GM12874 (cell line): ENCODE measurements at regions not wholly inside any gene's neighbourhood (a gene's known extent, or its start where the extent isn't known, plus 50 kb on each side); places are given as distances from the start of the nearest gene placed in this dataset.

Experiments used
- TF ChIP-seq, protein P1 (sequence below): IDR thresholded peaks from 2 replicates; pipeline ENCODE4 v1.5.1; 2011; ENCODE audit warnings: low read depth, mild to moderate bottlenecking, control low read depth, low read length, moderate library complexity; ENCODE audit not compliant: insufficient read depth

DNA sequence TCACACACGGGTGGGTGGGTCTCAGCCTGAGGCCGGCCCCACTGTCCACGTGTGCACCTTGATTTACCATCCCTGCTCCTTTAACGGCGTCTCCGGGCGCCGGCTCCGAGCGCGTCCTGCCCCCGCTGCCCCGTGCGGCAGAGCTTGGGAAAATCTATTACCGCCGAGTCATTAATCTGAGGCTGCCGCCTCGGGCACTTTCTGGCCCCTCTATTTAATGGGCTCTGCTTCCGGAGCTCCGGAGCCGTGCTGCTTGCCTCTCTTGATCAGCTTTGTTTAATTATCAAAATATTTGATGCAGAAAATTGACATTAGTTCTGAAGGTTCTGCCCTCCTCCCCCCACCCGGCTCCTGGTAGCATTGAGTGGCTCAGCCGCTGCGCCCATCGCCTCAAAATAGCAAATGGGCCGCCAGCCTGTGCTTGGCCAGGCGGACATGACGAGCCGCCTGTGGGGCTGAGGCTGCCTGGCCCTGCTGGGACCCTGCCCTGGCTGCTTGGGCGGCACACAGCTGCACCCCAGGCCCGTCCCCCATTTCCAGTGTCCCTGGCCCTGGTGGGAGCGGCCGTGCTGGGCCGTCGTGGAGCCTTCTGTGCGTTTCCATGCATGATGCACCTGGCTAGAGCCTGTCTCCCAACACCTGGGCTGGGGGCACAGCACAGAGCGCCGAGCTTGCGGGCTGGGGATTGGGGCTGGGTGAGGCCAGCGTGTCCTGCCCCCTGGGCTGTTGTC is 81.6 kb upstream of the TTC34 start:
- TF ChIP-seq, protein P1, sequence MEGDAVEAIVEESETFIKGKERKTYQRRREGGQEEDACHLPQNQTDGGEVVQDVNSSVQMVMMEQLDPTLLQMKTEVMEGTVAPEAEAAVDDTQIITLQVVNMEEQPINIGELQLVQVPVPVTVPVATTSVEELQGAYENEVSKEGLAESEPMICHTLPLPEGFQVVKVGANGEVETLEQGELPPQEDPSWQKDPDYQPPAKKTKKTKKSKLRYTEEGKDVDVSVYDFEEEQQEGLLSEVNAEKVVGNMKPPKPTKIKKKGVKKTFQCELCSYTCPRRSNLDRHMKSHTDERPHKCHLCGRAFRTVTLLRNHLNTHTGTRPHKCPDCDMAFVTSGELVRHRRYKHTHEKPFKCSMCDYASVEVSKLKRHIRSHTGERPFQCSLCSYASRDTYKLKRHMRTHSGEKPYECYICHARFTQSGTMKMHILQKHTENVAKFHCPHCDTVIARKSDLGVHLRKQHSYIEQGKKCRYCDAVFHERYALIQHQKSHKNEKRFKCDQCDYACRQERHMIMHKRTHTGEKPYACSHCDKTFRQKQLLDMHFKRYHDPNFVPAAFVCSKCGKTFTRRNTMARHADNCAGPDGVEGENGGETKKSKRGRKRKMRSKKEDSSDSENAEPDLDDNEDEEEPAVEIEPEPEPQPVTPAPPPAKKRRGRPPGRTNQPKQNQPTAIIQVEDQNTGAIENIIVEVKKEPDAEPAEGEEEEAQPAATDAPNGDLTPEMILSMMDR = no peak

DNA sequence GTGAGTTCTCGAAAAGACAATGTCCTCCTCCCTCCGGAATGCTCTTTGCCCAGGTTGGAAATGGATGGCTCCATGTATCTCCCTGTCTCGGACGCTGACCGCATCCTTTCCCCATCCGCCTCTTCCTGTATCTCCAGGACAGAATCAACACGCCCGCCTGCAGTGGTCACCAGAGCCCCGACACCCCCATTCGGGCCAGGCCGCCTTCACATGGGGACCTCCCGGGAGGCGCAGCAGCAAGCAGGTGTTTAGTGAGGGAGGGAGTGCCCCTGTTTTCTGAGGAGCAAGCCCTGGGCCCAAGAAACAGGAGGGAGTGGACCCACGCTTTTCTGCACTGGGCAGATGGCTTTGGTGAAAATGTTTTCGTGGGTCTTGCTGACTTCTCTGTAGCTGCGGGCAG is 83.5 kb upstream of the TTC34 start:
- TF ChIP-seq, protein P1 = no peak

DNA sequence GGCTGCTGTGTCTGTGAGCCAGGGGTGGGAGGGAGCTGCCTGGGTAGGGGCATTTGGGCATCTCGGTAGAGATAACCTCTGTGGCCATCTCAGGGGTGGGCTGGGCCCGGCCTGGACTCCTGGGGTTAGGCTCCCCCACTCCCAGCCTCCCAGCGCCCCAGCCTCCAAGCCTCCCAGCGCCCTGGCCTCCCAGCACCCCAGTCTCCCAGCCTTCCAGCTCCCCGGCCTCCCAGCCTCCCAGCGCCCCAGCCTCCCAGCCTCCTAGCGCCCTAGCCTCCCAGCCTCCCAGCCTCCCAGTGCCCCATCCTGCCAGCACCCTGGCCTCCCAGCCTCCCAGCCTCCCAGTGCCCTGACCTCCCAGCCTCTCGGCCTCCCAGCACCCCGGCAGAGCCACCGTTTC is 85.1 kb upstream of the TTC34 start:
- TF ChIP-seq, protein P1 = no peak

DNA sequence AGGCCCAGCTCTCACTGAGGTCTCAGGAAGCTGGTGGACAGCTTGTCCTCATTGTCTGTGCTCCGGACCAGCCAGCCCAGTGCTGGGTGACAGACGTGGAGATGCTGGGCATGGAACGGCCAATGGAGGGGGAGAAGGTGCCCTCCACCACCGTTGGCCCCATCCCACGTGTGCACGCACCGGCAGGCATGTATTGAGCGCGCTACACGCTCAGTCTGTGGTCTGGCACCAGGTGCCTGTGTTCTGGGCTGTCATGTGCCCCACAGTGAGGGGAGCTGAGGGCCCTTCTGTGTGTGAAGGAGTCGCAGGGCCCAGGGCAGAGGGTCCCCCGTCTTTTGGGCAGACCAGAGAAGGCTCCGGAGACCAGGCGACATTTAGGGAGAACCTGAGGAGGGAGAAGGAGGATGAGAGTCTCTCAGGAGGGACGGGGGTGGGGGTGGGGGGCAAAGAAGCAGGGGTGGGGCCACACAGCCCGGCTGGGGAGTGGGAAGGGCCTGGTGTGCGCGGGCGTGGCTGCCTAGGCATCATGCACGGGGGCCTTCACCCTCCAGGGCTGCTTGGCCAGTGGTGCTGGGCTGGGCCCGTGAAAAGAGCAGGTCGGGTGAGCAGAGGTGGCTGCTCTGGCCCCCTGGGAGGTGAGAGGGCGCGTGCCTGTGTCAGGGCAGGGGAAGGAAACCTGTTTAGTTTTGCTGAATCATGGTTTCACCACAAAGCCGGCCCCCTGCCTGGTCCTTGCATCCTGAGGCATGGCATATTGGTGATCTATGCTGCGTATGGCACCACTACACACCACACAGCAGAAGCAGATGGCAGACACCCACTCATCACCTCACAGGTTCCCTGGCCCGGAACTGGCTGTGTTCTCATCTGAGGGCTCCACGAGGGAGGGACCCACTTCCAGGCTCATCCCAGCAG is 86.7 kb upstream of the TTC34 start:
- TF ChIP-seq, protein P1 = no peak

DNA sequence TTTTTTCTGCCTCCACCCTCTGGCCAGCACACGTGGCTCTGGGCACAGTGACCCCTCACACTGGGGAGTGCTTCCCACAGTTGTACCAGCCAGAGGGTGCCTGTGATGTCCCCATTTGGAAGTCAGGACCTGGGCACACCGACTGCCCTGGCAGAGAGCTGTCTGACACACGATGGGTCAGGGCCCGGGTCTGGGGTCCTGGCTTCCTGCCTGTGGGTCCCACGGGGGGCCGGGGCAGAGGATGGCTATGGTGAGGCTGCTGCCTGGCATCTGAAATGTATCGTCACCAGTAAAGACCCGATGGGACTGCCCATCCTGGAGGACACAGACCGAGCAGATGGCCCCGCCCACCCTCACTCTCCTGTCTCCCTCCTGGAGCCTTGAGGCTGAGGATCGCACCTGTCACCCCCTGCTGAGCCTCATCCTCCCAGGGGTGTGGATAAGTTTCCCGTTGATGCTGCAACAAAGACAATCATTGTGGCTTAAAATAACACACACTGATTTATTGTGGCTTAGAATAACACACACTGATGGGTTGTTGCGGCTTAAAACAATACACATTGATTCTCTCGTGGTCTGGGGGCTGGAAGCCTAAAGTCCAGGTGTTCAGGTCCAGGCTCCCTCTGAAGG is 88.8 kb upstream of the TTC34 start:
- TF ChIP-seq, protein P1 = no peak

DNA sequence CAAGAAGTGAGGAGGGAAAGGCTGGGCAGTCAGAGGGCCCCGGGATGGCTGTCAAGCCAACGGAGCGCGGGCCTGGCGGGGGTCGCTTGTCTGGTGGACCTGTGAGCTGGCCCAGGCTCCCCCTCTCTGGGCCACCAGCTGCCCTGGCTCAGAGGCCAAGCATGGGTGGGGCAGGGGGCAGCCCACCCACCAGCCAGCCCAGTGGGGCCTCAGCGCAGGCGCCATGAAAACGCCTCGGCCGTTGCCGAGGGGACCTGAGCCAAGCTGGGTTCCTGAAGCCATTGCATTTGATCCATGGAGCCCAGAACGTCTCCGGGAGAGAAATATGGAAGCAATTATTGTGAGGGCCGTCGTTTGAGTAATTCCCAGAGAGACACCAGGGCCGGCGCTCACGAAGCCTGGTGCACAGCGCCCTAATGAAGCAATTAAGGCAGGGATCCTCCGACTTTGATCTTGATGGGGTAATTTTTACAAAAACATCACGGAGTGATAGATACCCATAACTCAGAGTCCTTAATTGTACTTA is 90.5 kb upstream of the TTC34 start:
- TF ChIP-seq, protein P1 = no peak
